Posterior cingulate gyrus (tissue), 11 donors: ENCODE measurements at regions not wholly inside any gene's neighbourhood (a gene's known extent, or its start where the extent isn't known, plus 50 kb on each side); places are given as distances from the start of the nearest gene placed in this dataset.

Source experiments
- DNase-seq, 10 donors: peaks; one replicate each; pipeline versions ENCODE4 v3.0.0 to v3.0.0-alpha.2; 2020 to 2021; ENCODE audit warnings: mixed read lengths in 3 of 10
- intact Hi-C: fragments of 100-400 bp; cut with DNase I; formaldehyde crosslinking; loops from one replicate; pipeline ENCODE4 v1.15.1; 2023

DNA sequence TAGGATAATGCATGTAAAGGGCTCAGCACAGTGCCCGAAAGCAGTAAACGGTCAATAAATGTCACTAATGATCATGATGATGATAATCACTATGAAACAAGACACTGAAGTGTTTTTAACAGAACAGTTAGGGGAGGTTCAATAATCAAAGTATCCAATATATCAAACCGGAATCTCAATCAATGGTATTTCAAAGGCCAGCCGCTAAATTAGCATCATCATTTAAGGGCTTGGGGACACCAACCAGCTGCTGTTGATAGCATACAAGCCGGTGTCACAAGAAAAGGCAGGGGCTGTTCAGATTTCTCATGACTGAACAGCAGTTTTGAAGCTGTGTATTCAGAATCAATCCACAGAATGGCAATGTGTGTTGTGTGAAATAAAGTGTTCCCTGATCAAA, 316.0 kb upstream of the NPVF start:
- intact Hi-C loops = no loop called here
- no peak for DNase-seq

GRCh38 chr7:25545124-25546008, 317.1 kb upstream of the NPVF start:
- DNase-seq = no peak
- intact Hi-C loops = no loop called here

GRCh38 chr7:25546306-25546705, 318.0 kb upstream of the NPVF start:
- DNase-seq = no peak
- intact Hi-C loops = no loop called here

DNA sequence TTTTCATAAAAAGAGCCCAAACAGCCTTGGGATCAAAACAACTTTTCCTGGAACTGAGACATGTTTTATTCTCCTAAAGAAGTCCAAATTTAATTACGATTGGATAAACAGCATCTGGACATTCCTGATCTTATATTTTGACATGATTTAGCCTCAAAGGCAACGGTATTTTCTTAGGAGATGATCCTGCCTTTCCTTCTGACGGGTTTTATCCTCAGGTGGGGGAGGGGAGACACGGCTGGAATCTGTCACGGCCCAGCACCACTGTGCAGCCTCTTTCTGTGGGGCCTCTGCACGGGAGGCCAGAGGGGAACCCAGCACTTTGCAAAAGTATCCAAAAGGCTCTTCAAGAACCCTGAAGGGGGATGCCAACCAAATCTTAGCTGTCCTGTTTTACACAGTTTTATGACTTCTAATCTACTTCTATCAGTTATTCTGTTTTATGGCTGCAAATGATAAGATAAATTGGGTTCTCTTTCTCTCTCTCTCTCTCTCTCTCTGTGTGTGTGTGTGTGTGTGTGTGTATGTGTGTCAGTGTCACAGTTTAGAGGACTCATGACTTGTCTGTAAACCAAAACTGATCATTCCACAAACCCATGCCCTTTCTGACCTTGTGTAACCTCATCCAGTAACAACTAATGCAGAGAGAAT, 321.1 kb upstream of the NPVF start:
- intact Hi-C loops = no loop called here
- no peak for DNase-seq

- DNase-seq = no peak
- intact Hi-C loops = no loop called here
Measured at GRCh38 chr7:25550149-25550548, 321.9 kb upstream of the NPVF start.

- DNase-seq = no peak
- intact Hi-C loops = no loop called here
Measured at GRCh38 chr7:25552998-25553397, 324.7 kb upstream of the NPVF start.

- intact Hi-C loops = no loop called here
- DNase-seq = no peak
Measured at GRCh38 chr7:25553580-25554291, 325.4 kb upstream of the NPVF start.

DNA sequence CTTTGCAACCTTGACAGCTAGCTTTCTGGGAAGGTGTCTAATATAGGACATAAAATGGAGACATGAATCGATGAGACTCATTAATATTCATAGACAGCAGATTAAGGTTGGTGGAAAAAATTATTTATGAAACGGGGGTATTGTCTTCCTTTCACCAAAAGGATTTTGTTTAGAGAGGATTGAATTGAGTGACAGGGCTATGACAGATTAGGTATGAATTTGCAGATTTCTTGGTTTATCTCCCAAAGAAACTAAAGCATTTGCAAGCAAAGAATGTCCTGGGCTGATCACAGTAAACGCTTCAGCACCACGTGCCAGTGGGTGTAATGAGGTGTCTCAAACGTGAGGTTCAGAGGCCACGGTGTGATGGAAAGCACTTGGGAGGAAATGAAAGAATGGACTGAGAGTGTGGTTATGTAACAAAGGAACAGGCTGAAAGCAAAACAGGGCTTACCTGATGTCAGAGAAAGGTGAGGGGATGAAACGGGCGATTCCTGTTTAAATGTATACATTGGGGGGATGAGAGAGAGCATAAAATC, 329.2 kb upstream of the NPVF start:
- intact Hi-C loops = no loop called here
- DNase-seq = no peak

- no peak for DNase-seq
- intact Hi-C loops = no loop called here
Measured at GRCh38 chr7:25557930-25558329, 329.6 kb upstream of the NPVF start.

GRCh38 chr7:25558605-25559004, 330.3 kb upstream of the NPVF start:
- intact Hi-C loops = no loop called here
- DNase-seq = no peak

- intact Hi-C loops = no loop called here
- no peak for DNase-seq
Measured at GRCh38 chr7:25559581-25560367, 331.5 kb upstream of the NPVF start.

DNA sequence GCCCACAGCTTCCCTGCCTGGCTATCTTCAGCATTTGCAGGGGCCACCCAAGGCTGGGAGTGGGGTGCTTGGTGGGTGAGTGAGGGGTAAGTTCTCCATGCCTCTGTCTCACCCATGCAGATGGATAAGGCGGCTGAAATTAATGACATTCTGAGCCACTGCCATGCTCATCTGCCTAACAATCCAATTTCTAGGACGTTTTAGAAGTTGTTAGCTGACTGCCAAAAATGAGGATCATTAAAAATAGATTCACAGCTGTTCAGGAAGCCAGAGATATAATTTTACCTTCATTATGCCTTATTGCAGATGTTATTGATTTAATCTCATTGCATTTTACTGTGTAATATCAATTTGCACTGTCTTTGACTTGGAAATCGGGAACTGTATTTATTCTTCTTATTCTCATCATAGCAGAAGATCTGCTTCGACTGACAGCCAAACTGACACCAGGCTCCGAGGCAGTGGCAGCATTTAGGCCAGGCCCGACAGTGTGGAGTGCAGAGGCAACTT, 334.4 kb upstream of the NPVF start:
- no peak for DNase-seq
- intact Hi-C loops = no loop called here

DNA sequence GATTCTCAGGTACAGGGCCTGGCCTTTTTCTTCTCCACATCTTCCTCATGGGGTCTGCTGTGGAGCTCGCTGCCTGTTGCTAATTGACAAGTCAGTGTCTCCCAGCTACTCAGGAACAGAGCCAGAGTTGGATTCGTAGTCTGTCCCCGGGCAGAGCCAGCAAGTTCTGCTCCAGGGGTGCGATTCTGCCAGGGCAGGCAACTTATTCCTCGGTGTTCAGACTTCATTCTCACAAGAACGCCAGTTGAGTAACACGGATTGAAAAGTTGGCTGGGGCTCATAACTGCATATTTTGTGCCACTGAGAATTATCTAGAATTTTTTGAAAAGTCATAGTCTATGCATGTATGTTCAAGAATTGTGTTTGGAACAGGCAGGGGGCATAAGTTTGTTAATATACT, 336.7 kb upstream of the NPVF start:
- intact Hi-C loops = no loop called here
- DNase-seq = peak in 1 of 10 donors; percentile 18

GRCh38 chr7:25565949-25566348, 337.7 kb upstream of the NPVF start:
- peak in 9 of 10 donors; percentile 36 to 90 (median 59) for DNase-seq
- intact Hi-C loops = loop anchor here (1.0 kb wide), 3 partner anchors 175 to 307 kb away; no protein-coding TSS in a partner anchor

DNA sequence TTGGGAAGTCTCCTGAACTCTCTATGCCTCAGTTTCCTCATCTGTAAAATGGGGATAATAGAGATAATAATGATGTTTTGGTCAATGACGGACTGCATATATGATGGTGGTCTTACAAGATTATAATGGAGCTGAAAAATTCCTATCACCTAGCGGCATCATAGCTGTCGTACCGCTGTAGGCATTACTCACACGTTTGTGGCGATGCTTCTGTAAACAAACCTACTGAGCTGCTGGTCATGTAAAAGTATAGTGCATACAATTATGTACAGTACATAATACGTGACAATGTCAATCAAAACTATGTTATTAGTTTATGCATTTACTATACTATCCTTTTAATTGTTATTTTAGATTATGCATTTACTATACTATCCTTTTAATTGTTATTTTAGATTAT, 339.1 kb upstream of the NPVF start:
- intact Hi-C loops = no loop called here

DNA sequence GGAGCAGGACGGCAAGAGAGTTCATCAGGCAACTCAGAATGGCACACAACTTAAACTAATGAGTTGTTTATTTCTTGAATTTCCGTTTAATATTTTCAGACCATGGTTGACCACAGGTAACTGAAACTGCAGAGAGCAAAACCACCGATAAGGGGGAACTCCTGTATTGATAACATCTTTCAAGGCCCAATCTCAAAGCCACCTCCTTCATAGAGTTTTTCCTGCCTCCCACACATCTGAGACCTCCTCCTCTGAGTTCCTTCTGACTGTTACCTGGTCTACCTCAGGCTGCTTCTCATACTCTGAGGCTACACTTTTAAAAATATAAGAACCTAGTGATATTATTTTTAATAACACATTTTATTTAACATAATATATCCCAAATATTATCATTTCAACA, 341.5 kb upstream of the NPVF start:
- DNase-seq = no peak
- intact Hi-C loops = no loop called here

More for the DNA sequence above, 339.1 kb upstream of the NPVF start:
- DNase-seq = no peak

DNA sequence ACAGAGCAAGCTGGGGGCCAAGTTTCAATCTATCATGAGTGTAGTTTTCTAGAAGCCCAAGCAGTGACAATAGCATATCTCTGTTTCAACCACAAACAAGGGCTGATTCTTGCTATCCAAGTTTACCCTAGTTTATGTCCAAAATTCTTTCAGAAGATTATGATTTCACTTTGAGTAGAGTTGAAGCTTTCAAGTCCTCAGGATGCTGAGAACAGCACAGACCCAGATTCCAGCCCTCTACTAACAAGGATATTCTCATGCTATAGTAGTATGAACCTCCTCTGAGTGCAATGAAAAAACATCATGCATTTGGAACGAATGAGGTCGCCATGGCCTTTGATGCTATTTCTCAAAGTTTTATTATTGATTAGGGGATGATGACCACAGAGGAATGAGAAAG, 344.1 kb upstream of the NPVF start:
- no peak for DNase-seq
- intact Hi-C loops = no loop called here

- intact Hi-C loops = no loop called here
- DNase-seq = no peak
Measured at GRCh38 chr7:25574828-25575227, 346.5 kb upstream of the NPVF start.

DNA sequence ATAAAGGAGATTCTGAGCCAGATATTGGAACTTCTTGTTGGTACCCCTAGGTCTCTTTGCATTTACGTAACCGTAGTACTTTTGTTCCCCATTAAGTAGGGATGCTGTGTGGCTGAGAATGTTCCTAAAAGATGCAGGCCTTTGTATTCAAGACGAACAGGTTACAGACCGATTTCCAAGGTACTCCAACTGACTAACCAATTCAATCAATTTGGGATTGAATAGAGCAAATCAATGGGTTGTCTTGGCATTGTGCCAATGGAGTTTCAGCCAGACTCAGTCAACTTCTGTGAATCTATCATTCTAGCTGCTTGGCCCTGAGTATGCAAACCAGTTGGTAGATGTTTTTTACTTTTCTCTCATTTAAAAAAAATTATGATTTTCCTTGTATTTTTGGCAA, 347.3 kb upstream of the NPVF start:
- no peak for DNase-seq

More for the DNA sequence above, 347.3 kb upstream of the NPVF start:
- intact Hi-C loops = no loop called here
